HG02610 (cell line): ENCODE measurements at regions not wholly inside any gene's neighbourhood (a gene's known extent, or its start where the extent isn't known, plus 50 kb on each side); places are given as distances from the start of the nearest gene placed in this dataset.
"Not testable (repeated sequence)": the region's sequence is repeated elsewhere in the genome, so short reads cannot be mapped to it uniquely, and the experiment has no call there.

ENCODE experiments used
- ATAC-seq: cut with Tn5 transposase; IDR thresholded peaks from one replicate; pipeline ENCODE4 v1.9.1; 2021; ENCODE audit warnings: mild to moderate bottlenecking, moderate library complexity; ENCODE audit not compliant: unreplicated experiment

- no peak for ATAC-seq
Observed at GRCh38 chr3:105976196-105976595, 107.4 kb upstream of the CBLB start.

GRCh38 chr3:105979961-105980360 is 111.1 kb upstream of the CBLB start:
- no peak for ATAC-seq

- no peak for ATAC-seq
Observed at GRCh38 chr3:105982207-105982606, 113.4 kb upstream of the CBLB start.

- ATAC-seq = no peak
Observed at GRCh38 chr3:105984837-105985236, 116.0 kb upstream of the CBLB start.

GRCh38 chr3:105986343-105986742 is 117.5 kb upstream of the CBLB start:
- ATAC-seq = not testable (repeated sequence)

- no peak for ATAC-seq
Observed at GRCh38 chr3:105987809-105988208, 119.0 kb upstream of the CBLB start.

- no peak for ATAC-seq
Observed at GRCh38 chr3:105988540-105989212, 119.9 kb upstream of the CBLB start.

- no peak for ATAC-seq
Observed at GRCh38 chr3:105996781-105997180, 128.0 kb upstream of the CBLB start.

GRCh38 chr3:105997466-105997799 is 128.6 kb upstream of the CBLB start:
- no peak for ATAC-seq

- no peak for ATAC-seq
Observed at GRCh38 chr3:105997800-105998526, 129.2 kb upstream of the CBLB start.

GRCh38 chr3:105999856-106000255 is 131.0 kb upstream of the CBLB start:
- no peak for ATAC-seq

- no peak for ATAC-seq
Observed at GRCh38 chr3:106001923-106002322, 133.1 kb upstream of the CBLB start.

GRCh38 chr3:106004137-106004681 is 135.4 kb upstream of the CBLB start:
- no peak for ATAC-seq

GRCh38 chr3:106004826-106005225 is 136.0 kb upstream of the CBLB start:
- no peak for ATAC-seq

GRCh38 chr3:106006001-106006400 is 137.2 kb upstream of the CBLB start:
- ATAC-seq = no peak

- no peak for ATAC-seq
Observed at GRCh38 chr3:106006571-106006970, 137.8 kb upstream of the CBLB start.

GRCh38 chr3:106007512-106007911 is 138.7 kb upstream of the CBLB start:
- no peak for ATAC-seq

GRCh38 chr3:106008766-106009165 is 140.0 kb upstream of the CBLB start:
- ATAC-seq = no peak

- no peak for ATAC-seq
Observed at GRCh38 chr3:106010829-106011228, 142.0 kb upstream of the CBLB start.

- no peak for ATAC-seq
Observed at GRCh38 chr3:106013971-106014370, 145.2 kb upstream of the CBLB start.

GRCh38 chr3:106014518-106014917 is 145.7 kb upstream of the CBLB start:
- no peak for ATAC-seq

- ATAC-seq = no peak
Observed at GRCh38 chr3:106014971-106015370, 146.2 kb upstream of the CBLB start.
